Mesothelial cell of epicardium (in vitro differentiated cells): ENCODE measurements at regions not wholly inside any gene's neighbourhood (a gene's known extent, or its start where the extent isn't known, plus 50 kb on each side); places are given as distances from the start of the nearest gene placed in this dataset.

ENCODE experiments used
- DNase-seq, 2 experiments: peaks; one replicate each; pipeline ENCODE4 v3.0.0; 2021; ENCODE audit warnings: low spot score in 2 of 2; ENCODE audit not compliant: unreplicated experiment in 2 of 2
- H3K27ac Mint-ChIP-seq: 2 replicates; pipeline ENCODE4 v1.8.0; 2021; ENCODE audit warnings: mixed read lengths
- H3K27me3 Mint-ChIP-seq: 2 replicates; pipeline ENCODE4 v1.8.0; 2021; ENCODE audit warnings: low read depth, mixed read lengths
- H3K36me3 Mint-ChIP-seq: 2 replicates; pipeline ENCODE4 v1.8.0; 2021; ENCODE audit warnings: mixed read lengths
- H3K4me1 Mint-ChIP-seq: 2 replicates; pipeline ENCODE4 v1.8.0; 2021; ENCODE audit warnings: mixed read lengths
- H3K4me3 Mint-ChIP-seq: 2 replicates; pipeline ENCODE4 v1.8.0; 2021; ENCODE audit warnings: mild to moderate bottlenecking, moderate library complexity, mixed read lengths
- H3K9me3 Mint-ChIP-seq: 2 replicates; pipeline ENCODE4 v1.8.0; 2021; ENCODE audit warnings: mixed read lengths
- CTCF ChIP-seq: fragments of 200-600 bp; sonication (generic); IDR thresholded peaks from one replicate; pipeline ENCODE4 v1.5.0; 2021; ENCODE audit warnings: antibody characterized with exemption; ENCODE audit not compliant: unreplicated experiment

GRCh38 chr5:109950634-109951033, 260.9 kb downstream of the MAN2A1 start:
- no peaks in the 10 kb centered on the region for H3K4me1 Mint-ChIP-seq
- H3K9me3 Mint-ChIP-seq: no peaks in the 10 kb centered on the region
- peaks cover 20% of the 10 kb centered on the region for H3K27me3 Mint-ChIP-seq
- H3K4me3 Mint-ChIP-seq: no peak overlapping the region
- no peak overlapping the region for H3K27ac Mint-ChIP-seq
- no peak for TF ChIP-seq CTCF
- no peak for DNase-seq
- no peaks in the 10 kb centered on the region for H3K36me3 Mint-ChIP-seq

GRCh38 chr5:109951348-109951747, 261.6 kb downstream of the MAN2A1 start:
- peaks cover 17% of the 10 kb centered on the region for H3K27me3 Mint-ChIP-seq
- no peak for DNase-seq
- no peak overlapping the region for H3K27ac Mint-ChIP-seq
- no peak overlapping the region for H3K4me3 Mint-ChIP-seq
- no peaks in the 10 kb centered on the region for H3K9me3 Mint-ChIP-seq
- no peaks in the 10 kb centered on the region for H3K36me3 Mint-ChIP-seq
- no peaks in the 10 kb centered on the region for H3K4me1 Mint-ChIP-seq
- TF ChIP-seq CTCF: no peak

GRCh38 chr5:109951758-109952157, 262.0 kb downstream of the MAN2A1 start:
- H3K4me3 Mint-ChIP-seq: no peak overlapping the region
- no peak overlapping the region for H3K27ac Mint-ChIP-seq
- H3K27me3 Mint-ChIP-seq: peaks cover 14% of the 10 kb centered on the region
- H3K4me1 Mint-ChIP-seq: no peaks in the 10 kb centered on the region
- DNase-seq: no peak
- no peaks in the 10 kb centered on the region for H3K9me3 Mint-ChIP-seq
- TF ChIP-seq CTCF: no peak
- H3K36me3 Mint-ChIP-seq: no peaks in the 10 kb centered on the region

GRCh38 chr5:109953761-109954160, 264.0 kb downstream of the MAN2A1 start:
- no peaks in the 10 kb centered on the region for H3K4me1 Mint-ChIP-seq
- H3K36me3 Mint-ChIP-seq: no peaks in the 10 kb centered on the region
- peaks cover 16% of the 10 kb centered on the region for H3K27me3 Mint-ChIP-seq
- DNase-seq: no peak
- no peaks in the 10 kb centered on the region for H3K9me3 Mint-ChIP-seq
- H3K27ac Mint-ChIP-seq: no peak overlapping the region
- TF ChIP-seq CTCF: no peak
- no peak overlapping the region for H3K4me3 Mint-ChIP-seq

GRCh38 chr5:109956884-109957283, 267.2 kb downstream of the MAN2A1 start:
- no peak for TF ChIP-seq CTCF
- no peaks in the 10 kb centered on the region for H3K36me3 Mint-ChIP-seq

GRCh38 chr5:109958082-109958481, 268.4 kb downstream of the MAN2A1 start:
- no peaks in the 10 kb centered on the region for H3K36me3 Mint-ChIP-seq
- no peaks in the 10 kb centered on the region for H3K4me1 Mint-ChIP-seq
- DNase-seq: no peak
- no peak overlapping the region for H3K27ac Mint-ChIP-seq
- H3K27me3 Mint-ChIP-seq: peaks cover 17% of the 10 kb centered on the region
- H3K4me3 Mint-ChIP-seq: no peak overlapping the region
- no peaks in the 10 kb centered on the region for H3K9me3 Mint-ChIP-seq
- no peak for TF ChIP-seq CTCF

More at GRCh38 chr5:109956884-109957283, 267.2 kb downstream of the MAN2A1 start:
- Mint-ChIP-seq H3K4me1 (no peaks in the 10 kb centered on the region), H3K27me3 (peaks cover 18% of the 10 kb centered on the region), H3K27ac (no peak overlapping the region), H3K4me3 (no peak overlapping the region), H3K9me3 (no peaks in the 10 kb centered on the region)
- no peak for DNase-seq
